SK-N-SH (cell line): ENCODE measurements at regions not wholly inside any gene's neighbourhood (a gene's known extent, or its start where the extent isn't known, plus 50 kb on each side); places are given as distances from the start of the nearest gene placed in this dataset.

ENCODE experiments used
- CTCF ChIA-PET: fragments of 300-600, 350-600 bp; formaldehyde crosslinking; extraction: SDS; loops from one replicate; lab custom pipeline; 2021; lab: Yijun Ruan, JAX
- POLR2A ChIA-PET: fragments of 350-600 bp; sonication (Branson Sonifier 250); formaldehyde crosslinking; extraction: SDS; loops from one replicate; lab custom pipeline; 2020; ENCODE audit warnings: antibody characterized with exemption, inconsistent platforms; lab: Yijun Ruan, JAX
- DNase-seq: peaks from one replicate; pipeline ENCODE4 v3.0.0; 2012
- H2AFZ ChIP-seq: fragments of 200-600 bp; sonication (generic); 2 replicates; pipeline ENCODE4 v1.8.1; 2016; ENCODE audit warnings: antibody characterized with exemption, mild to moderate bottlenecking, low read depth
- H3F3A ChIP-seq: fragments of 200-600 bp; sonication (generic); replicated peaks from 2 replicates; pipeline ENCODE3; 2016; ENCODE audit warnings: antibody characterized with exemption, mild to moderate bottlenecking; ENCODE audit not compliant: insufficient read depth
- H3K27ac ChIP-seq, 2 experiments: fragments of 200-500 bp in 1 of 2; fragments of 200-600 bp in 1 of 2; sonication (Bioruptor generic) in 1 of 2; sonication (generic), shearing (Covaris generic) in 1 of 2; 2 replicates each; pipeline versions ENCODE4 v1.5.1 to v1.6.1; 2014 to 2016; ENCODE audit warnings: low read depth in 2 of 2, inconsistent platforms in 1 of 2, low read length in 1 of 2, mild to moderate bottlenecking in 1 of 2, mixed read lengths in 1 of 2
- H3K27me3 ChIP-seq: fragments of 200-600 bp; sonication (generic), shearing (Covaris generic); 2 replicates; pipeline ENCODE4 v1.6.1; 2016; ENCODE audit warnings: mixed run types; ENCODE audit not compliant: insufficient read depth
- H3K36me3 ChIP-seq, 2 experiments: fragments of 200-500 bp in 1 of 2; fragments of 200-600 bp in 1 of 2; sonication (Bioruptor generic) in 1 of 2; sonication (generic) in 1 of 2; replicated peaks in 1 of 2; 2 replicates each; pipeline versions ENCODE3 to v1.5.1; 2014 to 2016; ENCODE audit warnings: low read length in 1 of 2, mild to moderate bottlenecking in 1 of 2; ENCODE audit not compliant: insufficient read depth in 2 of 2, control insufficient read depth in 1 of 2
- H3K4me1 ChIP-seq, 2 experiments: fragments of 200-500 bp in 1 of 2; fragments of 200-600 bp in 1 of 2; sonication (Bioruptor generic) in 1 of 2; sonication (generic), shearing (Covaris generic) in 1 of 2; 2 replicates each; pipeline versions ENCODE4 v1.5.1 to v1.6.1; 2014 to 2016; ENCODE audit warnings: low read depth in 1 of 2, low read length in 1 of 2, mixed run types in 1 of 2; ENCODE audit not compliant: insufficient read depth in 2 of 2, control insufficient read depth in 1 of 2
- H3K4me2 ChIP-seq: fragments of 200-600 bp; sonication (generic), shearing (Covaris generic); 2 replicates; pipeline ENCODE4 v1.6.1; 2017; ENCODE audit warnings: mixed run types
- H3K4me3 ChIP-seq, 2 experiments: fragments of 200-500 bp in 1 of 2; fragments of 200-600 bp in 1 of 2; sonication (Bioruptor generic) in 1 of 2; sonication (generic), shearing (Covaris generic) in 1 of 2; 2 replicates each; pipeline versions ENCODE4 v1.5.1 to v1.8.1; 2014 to 2016; ENCODE audit warnings: low read depth in 2 of 2, inconsistent platforms in 1 of 2, low read length in 1 of 2, mild to moderate bottlenecking in 1 of 2, mixed read lengths in 1 of 2, moderate library complexity in 1 of 2
- H3K79me2 ChIP-seq: fragments of 200-600 bp; sonication (generic); 2 replicates; pipeline ENCODE4 v1.8.1; 2017; ENCODE audit warnings: mild to moderate bottlenecking; ENCODE audit not compliant: insufficient read depth
- H3K9ac ChIP-seq: fragments of 200-600 bp; sonication (generic); 2 replicates; pipeline ENCODE4 v1.6.1; 2017; ENCODE audit warnings: mixed run types
- H3K9me2 ChIP-seq: fragments of 200-600 bp; sonication (generic); 2 replicates; pipeline ENCODE4 v1.6.1; 2017; ENCODE audit warnings: mixed run types
- H3K9me3 ChIP-seq: fragments of 200-600 bp; sonication (generic); 2 replicates; pipeline ENCODE4 v1.6.1; 2017; ENCODE audit warnings: mixed run types, mild to moderate bottlenecking, moderate library complexity
- H4K20me1 ChIP-seq: fragments of 200-600 bp; sonication (generic); 2 replicates; pipeline ENCODE4 v1.6.1; 2017; ENCODE audit warnings: mild to moderate bottlenecking, mixed run types; ENCODE audit not compliant: insufficient read depth
- CHD2 ChIP-seq: fragments of 150-350 bp; IDR thresholded peaks from 2 replicates; pipeline ENCODE4 v1.6.1; 2018; ENCODE audit warnings: low read length; ENCODE audit not compliant: partially characterized antibody
- ELF1 ChIP-seq: IDR thresholded peaks from 2 replicates; pipeline ENCODE4 v1.4.0; 2012
- EP300 ChIP-seq, 2 experiments: IDR thresholded peaks; 2 replicates each; pipeline versions ENCODE4 v1.4.0 to v1.6.1; 2012; ENCODE audit warnings: borderline replicate concordance in 1 of 2, low read depth in 1 of 2, low read length in 1 of 2
- FOSL2 ChIP-seq: IDR thresholded peaks from 2 replicates; pipeline ENCODE4 v1.4.0; 2012; ENCODE audit warnings: low read depth, mild to moderate bottlenecking, moderate library complexity, borderline replicate concordance
- FOXJ3 ChIP-seq: sonication (generic); formaldehyde crosslinking; IDR thresholded peaks from 2 replicates; pipeline ENCODE4 v1.5.1; 2020; ENCODE audit warnings: mild to moderate bottlenecking, missing genetic modification reagents
- FOXM1 ChIP-seq: IDR thresholded peaks from 2 replicates; pipeline ENCODE4 v1.4.0; 2012; ENCODE audit warnings: low read depth, mild to moderate bottlenecking
- GABPA ChIP-seq: IDR thresholded peaks from 2 replicates; pipeline ENCODE4 v1.4.0; 2012; ENCODE audit warnings: low read depth, mild to moderate bottlenecking
- GATA2 ChIP-seq: sonication (generic); formaldehyde crosslinking; IDR thresholded peaks from 2 replicates; pipeline ENCODE4 v1.5.0; 2020; ENCODE audit warnings: mild to moderate bottlenecking, missing genetic modification reagents
- MEF2A ChIP-seq: IDR thresholded peaks from 2 replicates; pipeline ENCODE4 v1.4.0; 2012; ENCODE audit warnings: low read depth, borderline replicate concordance
- MXI1 ChIP-seq: IDR thresholded peaks from 2 replicates; pipeline ENCODE4 v1.6.1; 2012; ENCODE audit warnings: mild to moderate bottlenecking, low read depth, low read length, improper control_type of control experiment
- POLR2AphosphoS5 ChIP-seq: IDR thresholded peaks from 2 replicates; pipeline ENCODE4 v1.6.1; 2012; ENCODE audit warnings: low read depth, low read length
- RCOR1 ChIP-seq: fragments of 150-350 bp; IDR thresholded peaks from 2 replicates; pipeline ENCODE4 v1.6.1; 2017; ENCODE audit warnings: antibody characterized with exemption, low read length
- RXRA ChIP-seq: IDR thresholded peaks from 2 replicates; pipeline ENCODE4 v1.4.0; 2012; ENCODE audit warnings: low read depth, mild to moderate bottlenecking, borderline replicate concordance
- SMC3 ChIP-seq: IDR thresholded peaks from 2 replicates; pipeline ENCODE4 v1.6.1; 2012; ENCODE audit warnings: low read depth, low read length, improper control_type of control experiment
- TAF1 ChIP-seq: IDR thresholded peaks from 2 replicates; pipeline ENCODE4 v1.6.1; 2012; ENCODE audit warnings: low read depth, mild to moderate bottlenecking, low read length, moderate library complexity, borderline replicate concordance
- YY1 ChIP-seq: IDR thresholded peaks from 2 replicates; pipeline ENCODE4 v1.4.0; 2012; ENCODE audit warnings: low read depth, mild to moderate bottlenecking
- WGBS: methylation state at CpG from one replicate; pipeline ENCODE4 v1.1.6; 2017; ENCODE audit warnings: low lambda C conversion rate; 5-methylcytosine and 5-hydroxymethylcytosine counted together
- TF ChIP-seq, protein P1 (sequence below): IDR thresholded peaks from 2 replicates; pipeline ENCODE4 v1.4.0; 2012; ENCODE audit warnings: low read depth
- TF ChIP-seq, protein P2 (sequence below): IDR thresholded peaks from 2 replicates; pipeline ENCODE4; 2012
- TF ChIP-seq, protein P3 (sequence below): IDR thresholded peaks from 2 replicates; pipeline ENCODE4 v1.4.0; 2012; ENCODE audit warnings: low read depth, borderline replicate concordance
- TF ChIP-seq, protein P4 (sequence below): fragments of 150-350 bp; IDR thresholded peaks from 2 replicates; pipeline ENCODE4 v1.6.1; 2016; ENCODE audit warnings: mild to moderate bottlenecking, low read depth, low read length

DNA sequence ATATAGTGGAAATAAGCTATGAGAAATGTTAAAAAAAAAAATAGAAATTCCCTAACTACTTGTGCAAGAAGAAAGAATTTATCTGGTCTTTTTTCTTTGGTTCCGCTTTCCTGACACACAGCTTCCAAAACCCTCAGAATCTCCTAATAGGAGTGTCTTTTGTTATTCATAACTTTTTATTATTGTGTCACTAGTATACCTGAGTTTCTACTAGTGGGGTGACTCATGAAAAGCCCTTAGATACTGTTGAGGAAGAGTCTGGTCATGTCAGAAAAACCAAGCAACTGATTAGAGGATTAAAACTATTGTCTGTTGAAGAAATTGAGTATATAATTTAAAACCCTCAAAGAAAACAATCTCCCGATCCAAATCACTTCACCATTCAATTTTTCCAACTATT is 152.8 kb upstream of the IFNE start:
- POLR2A ChIA-PET = no interaction called here
- Histone ChIP-seq H3K9me3 (no peaks in the 10 kb centered on the region), H3K27ac (no peak overlapping the region), H3K36me3 (no peaks in the 10 kb centered on the region), H3K4me3 (no peak overlapping the region), H3K4me1 (no peaks in the 10 kb centered on the region), H3K4me2 (no peak overlapping the region), H3K79me2 (no peaks in the 10 kb centered on the region), H2AFZ (no peak overlapping the region)
- DNase-seq = no peak
- TF ChIP-seq, protein P1, sequence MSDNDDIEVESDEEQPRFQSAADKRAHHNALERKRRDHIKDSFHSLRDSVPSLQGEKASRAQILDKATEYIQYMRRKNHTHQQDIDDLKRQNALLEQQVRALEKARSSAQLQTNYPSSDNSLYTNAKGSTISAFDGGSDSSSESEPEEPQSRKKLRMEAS = no peak
- TF ChIP-seq, protein P2, sequence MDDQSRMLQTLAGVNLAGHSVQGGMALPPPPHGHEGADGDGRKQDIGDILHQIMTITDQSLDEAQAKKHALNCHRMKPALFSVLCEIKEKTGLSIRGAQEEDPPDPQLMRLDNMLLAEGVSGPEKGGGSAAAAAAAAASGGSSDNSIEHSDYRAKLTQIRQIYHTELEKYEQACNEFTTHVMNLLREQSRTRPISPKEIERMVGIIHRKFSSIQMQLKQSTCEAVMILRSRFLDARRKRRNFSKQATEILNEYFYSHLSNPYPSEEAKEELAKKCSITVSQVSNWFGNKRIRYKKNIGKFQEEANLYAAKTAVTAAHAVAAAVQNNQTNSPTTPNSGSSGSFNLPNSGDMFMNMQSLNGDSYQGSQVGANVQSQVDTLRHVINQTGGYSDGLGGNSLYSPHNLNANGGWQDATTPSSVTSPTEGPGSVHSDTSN = no peak
- TF ChIP-seq GABPA = no peak
- no peak for TF ChIP-seq MXI1
- no peak for TF ChIP-seq SMC3
- TF ChIP-seq EP300 (IDR thresholded peaks at IDR 0.05; ENCODE audit: borderline replicate concordance in 1 of 2, low read depth in 1 of 2, low read length in 1 of 2) = no peak
- no peak for TF ChIP-seq RXRA
- TF ChIP-seq, protein P3, sequence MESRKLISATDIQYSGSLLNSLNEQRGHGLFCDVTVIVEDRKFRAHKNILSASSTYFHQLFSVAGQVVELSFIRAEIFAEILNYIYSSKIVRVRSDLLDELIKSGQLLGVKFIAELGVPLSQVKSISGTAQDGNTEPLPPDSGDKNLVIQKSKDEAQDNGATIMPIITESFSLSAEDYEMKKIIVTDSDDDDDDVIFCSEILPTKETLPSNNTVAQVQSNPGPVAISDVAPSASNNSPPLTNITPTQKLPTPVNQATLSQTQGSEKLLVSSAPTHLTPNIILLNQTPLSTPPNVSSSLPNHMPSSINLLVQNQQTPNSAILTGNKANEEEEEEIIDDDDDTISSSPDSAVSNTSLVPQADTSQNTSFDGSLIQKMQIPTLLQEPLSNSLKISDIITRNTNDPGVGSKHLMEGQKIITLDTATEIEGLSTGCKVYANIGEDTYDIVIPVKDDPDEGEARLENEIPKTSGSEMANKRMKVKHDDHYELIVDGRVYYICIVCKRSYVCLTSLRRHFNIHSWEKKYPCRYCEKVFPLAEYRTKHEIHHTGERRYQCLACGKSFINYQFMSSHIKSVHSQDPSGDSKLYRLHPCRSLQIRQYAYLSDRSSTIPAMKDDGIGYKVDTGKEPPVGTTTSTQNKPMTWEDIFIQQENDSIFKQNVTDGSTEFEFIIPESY = no peak
- TF ChIP-seq GATA2 (CRISPR knock-in tag) = no peak
- no peak for TF ChIP-seq ELF1
- TF ChIP-seq FOXJ3 (CRISPR knock-in tag) = no peak
- no peak for TF ChIP-seq FOSL2
- TF ChIP-seq FOXM1 = no peak
- no peak for TF ChIP-seq CHD2
- TF ChIP-seq MEF2A = no peak
- no peak for TF ChIP-seq RCOR1
- TF ChIP-seq, protein P4, sequence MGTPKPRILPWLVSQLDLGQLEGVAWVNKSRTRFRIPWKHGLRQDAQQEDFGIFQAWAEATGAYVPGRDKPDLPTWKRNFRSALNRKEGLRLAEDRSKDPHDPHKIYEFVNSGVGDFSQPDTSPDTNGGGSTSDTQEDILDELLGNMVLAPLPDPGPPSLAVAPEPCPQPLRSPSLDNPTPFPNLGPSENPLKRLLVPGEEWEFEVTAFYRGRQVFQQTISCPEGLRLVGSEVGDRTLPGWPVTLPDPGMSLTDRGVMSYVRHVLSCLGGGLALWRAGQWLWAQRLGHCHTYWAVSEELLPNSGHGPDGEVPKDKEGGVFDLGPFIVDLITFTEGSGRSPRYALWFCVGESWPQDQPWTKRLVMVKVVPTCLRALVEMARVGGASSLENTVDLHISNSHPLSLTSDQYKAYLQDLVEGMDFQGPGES = no peak
- TF ChIP-seq POLR2AphosphoS5 = no peak
- no peak for TF ChIP-seq TAF1
- TF ChIP-seq YY1 = no peak
- TF ChIP-seq, all 33 proteins: peak for 0
- Histone ChIP-seq H3K9me2 (no peaks in the 10 kb centered on the region), H3F3A (no peaks in the 10 kb centered on the region), H3K27me3 (peaks cover 7% of the 10 kb centered on the region; the same call in 1 of the 2 replicates), H3K9ac (no peak overlapping the region), H4K20me1 (no peaks in the 10 kb centered on the region)
- CTCF ChIA-PET = no interaction called here
- WGBS = 36% methylated on average over 2 of the region's 2 CpGs
